ENCODE measurements at regions not wholly inside any gene's neighbourhood (a gene's known extent, or its start where the extent isn't known, plus 50 kb on each side); places are given as distances from the start of the nearest gene placed in this dataset.
"Not testable (repeated sequence)": the region's sequence is repeated elsewhere in the genome, so short reads cannot be mapped to it uniquely, and the experiment has no call there.

DNA sequence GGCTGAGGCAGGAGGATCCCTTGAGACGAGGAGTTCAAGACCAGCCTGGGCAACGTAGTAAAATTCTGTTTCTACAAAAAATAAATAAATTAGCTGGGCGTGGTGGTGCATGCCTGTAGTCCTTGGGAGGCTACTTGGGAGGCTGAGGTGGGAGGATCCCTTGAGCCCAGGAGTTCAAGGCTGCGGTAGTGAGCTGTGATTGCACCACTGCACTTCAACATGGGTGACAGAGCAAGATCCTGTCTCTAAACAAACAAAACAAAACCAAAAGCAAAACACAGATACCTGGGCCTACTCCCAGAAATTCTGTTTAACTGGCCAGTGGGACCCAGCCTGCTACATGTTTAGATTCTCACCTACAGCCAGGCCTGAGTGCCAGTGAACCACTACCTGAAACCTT lies 74.6 kb upstream of the MEDAG start:
- DNase-seq (ENCODE audit: low read depth, low spot score) = no peak
- H3K27me3 Mint-ChIP-seq (ENCODE audit: low read depth) = no peaks in the 10 kb centered on the region
- no peak overlapping the region for H3K27ac Mint-ChIP-seq (ENCODE audit: unreplicated experiment)
- no peak overlapping the region for H3K4me3 Mint-ChIP-seq
- H3K4me1 Mint-ChIP-seq = peaks cover 20% of the 10 kb centered on the region
- TF ChIP-seq, protein P1, sequence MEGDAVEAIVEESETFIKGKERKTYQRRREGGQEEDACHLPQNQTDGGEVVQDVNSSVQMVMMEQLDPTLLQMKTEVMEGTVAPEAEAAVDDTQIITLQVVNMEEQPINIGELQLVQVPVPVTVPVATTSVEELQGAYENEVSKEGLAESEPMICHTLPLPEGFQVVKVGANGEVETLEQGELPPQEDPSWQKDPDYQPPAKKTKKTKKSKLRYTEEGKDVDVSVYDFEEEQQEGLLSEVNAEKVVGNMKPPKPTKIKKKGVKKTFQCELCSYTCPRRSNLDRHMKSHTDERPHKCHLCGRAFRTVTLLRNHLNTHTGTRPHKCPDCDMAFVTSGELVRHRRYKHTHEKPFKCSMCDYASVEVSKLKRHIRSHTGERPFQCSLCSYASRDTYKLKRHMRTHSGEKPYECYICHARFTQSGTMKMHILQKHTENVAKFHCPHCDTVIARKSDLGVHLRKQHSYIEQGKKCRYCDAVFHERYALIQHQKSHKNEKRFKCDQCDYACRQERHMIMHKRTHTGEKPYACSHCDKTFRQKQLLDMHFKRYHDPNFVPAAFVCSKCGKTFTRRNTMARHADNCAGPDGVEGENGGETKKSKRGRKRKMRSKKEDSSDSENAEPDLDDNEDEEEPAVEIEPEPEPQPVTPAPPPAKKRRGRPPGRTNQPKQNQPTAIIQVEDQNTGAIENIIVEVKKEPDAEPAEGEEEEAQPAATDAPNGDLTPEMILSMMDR (conservative IDR thresholded peaks at IDR 0.05) = no peak
- H3K9me3 Mint-ChIP-seq = no peaks in the 10 kb centered on the region
- H3K36me3 Mint-ChIP-seq (ENCODE audit: low read depth) = no peaks in the 10 kb centered on the region

DNA sequence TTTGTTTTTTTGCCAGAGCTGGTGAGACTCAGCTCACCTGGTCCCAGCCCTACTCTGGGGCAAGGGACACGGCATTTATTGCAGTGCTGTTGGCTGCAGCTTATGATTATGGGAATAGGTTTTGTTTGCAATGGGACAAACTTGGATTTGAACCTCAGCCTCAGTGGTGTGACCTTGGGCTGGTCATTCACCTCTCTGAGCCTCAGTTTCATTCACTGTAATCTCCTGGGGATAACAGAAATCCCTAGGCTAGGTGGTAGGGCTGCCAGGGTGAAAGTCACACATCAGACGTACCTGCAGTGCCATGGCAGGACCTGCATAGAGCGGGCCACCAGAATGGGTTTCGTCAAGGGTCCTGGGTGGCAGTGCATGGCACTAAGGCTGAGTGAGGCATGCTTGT lies 73.7 kb upstream of the MEDAG start:
- H3K4me1 Mint-ChIP-seq = peaks cover 20% of the 10 kb centered on the region
- H3K9me3 Mint-ChIP-seq = no peaks in the 10 kb centered on the region
- no peak for DNase-seq (ENCODE audit: low read depth, low spot score)

DNA sequence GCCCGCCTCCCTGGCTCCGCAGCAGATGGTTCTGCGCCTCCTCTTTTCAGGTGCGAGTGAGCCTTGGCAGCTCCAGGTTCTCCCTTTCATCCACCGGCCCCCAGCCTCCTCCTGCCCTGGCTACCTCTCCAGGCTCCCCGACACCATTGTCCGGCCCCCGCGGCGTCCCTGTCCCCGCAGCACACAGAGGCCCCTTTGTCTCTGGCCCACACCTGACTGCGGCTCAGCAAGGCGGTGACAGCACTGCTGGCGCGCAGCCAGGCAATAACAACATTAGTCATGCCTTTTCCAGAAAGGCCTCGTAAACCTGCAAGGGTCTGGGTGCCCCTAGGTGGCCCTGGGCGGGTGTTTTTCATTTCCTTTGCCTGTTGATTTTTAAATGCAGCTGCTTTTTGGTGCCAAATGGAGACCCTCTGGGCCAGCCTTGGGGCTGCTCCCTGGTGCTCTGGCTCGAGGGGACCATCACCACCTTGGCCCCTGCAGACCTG lies 73.2 kb upstream of the MEDAG start:
- no peak for DNase-seq (ENCODE audit: low read depth, low spot score)
- TF ChIP-seq, protein P1 (conservative IDR thresholded peaks at IDR 0.05) = no peak
- Mint-ChIP-seq H3K27me3 (ENCODE audit: low read depth) (no peaks in the 10 kb centered on the region), H3K9me3 (no peaks in the 10 kb centered on the region), H3K4me1 (peaks cover 22% of the 10 kb centered on the region), H3K36me3 (ENCODE audit: low read depth) (peaks cover 3% of the 10 kb centered on the region), H3K4me3 (no peak overlapping the region), H3K27ac (ENCODE audit: unreplicated experiment) (no peak overlapping the region)

More for the DNA sequence above, 73.7 kb upstream of the MEDAG start:
- no peak overlapping the region for H3K4me3 Mint-ChIP-seq
- no peak overlapping the region for H3K27ac Mint-ChIP-seq (ENCODE audit: unreplicated experiment)
- no peaks in the 10 kb centered on the region for H3K36me3 Mint-ChIP-seq (ENCODE audit: low read depth)
- TF ChIP-seq, protein P1 (conservative IDR thresholded peaks at IDR 0.05) = no peak
- H3K27me3 Mint-ChIP-seq (ENCODE audit: low read depth) = no peaks in the 10 kb centered on the region

DNA sequence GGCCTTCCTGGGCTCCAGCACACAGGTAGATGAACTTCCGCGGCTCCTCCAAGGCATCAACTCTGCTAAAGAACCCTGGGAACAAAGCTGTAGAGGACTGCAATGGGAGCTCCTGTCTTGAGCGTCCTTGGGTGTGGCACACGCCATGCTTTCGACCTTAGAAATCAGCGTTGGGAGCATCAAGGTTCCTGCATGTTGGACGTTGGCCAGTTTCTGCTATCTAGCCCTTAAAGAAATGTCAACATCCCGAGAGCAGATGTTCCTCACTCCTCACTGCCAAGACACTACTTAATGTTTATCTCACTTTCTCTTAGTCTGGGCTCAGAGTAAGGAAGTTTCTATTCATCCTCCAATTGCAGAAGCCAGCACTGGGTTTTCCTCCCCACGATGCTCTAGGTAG lies 70.6 kb upstream of the MEDAG start:
- Mint-ChIP-seq H3K27ac (ENCODE audit: unreplicated experiment) (no peak overlapping the region), H3K4me1 (peaks cover 25% of the 10 kb centered on the region), H3K27me3 (ENCODE audit: low read depth) (no peaks in the 10 kb centered on the region), H3K36me3 (ENCODE audit: low read depth) (peaks cover 5% of the 10 kb centered on the region), H3K4me3 (no peak overlapping the region), H3K9me3 (no peaks in the 10 kb centered on the region)
- TF ChIP-seq, protein P1 (conservative IDR thresholded peaks at IDR 0.05) = no peak
- DNase-seq (ENCODE audit: low read depth, low spot score) = no peak

DNA sequence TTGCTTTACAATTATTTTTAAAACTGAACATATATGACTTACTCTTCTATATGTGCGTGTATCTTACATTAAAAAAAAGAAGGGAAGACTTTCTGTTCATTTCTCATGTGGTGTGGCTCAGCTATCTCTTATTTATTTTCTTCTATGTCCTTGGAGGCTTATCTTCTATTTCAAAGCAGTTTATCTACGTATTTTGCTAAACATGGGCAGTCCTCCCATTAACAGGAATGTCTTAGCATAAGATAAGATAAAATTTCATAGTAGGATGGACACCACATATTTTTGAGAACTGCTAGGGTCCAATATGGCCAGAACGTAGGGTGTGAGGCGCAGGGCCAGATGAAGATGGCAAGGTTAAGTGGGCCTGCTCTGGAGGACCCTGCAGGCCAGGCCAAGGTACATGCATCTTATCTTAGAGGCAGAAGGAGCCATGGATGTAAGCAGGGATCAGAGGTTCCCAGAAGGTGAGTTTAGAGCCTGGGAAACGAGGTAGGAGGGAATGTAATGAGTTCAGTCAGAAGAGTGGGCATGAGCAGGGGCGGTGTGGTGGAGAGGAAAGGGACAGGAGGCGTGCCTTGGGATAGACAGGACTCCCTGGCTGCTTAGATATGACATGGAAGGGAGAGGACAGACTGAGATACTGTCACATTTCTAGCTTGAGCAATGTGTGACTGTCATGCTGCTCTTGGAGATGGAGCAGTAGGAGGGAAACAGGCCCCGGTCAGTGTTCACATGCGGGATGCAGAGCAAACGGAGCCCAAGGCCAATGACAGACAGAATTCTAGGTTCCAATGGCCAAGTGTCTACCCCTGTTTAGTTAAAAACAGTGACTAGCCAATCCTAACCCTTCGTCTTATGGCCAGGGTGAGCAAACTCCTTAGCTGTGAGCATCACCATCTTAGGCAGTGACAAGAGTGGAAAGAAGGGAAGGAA lies 68.6 kb upstream of the MEDAG start:
- Mint-ChIP-seq H3K9me3 (no peaks in the 10 kb centered on the region), H3K4me1 (peaks cover 25% of the 10 kb centered on the region), H3K27me3 (ENCODE audit: low read depth) (no peaks in the 10 kb centered on the region), H3K36me3 (ENCODE audit: low read depth) (peaks cover 5% of the 10 kb centered on the region), H3K4me3 (no peak overlapping the region), H3K27ac (ENCODE audit: unreplicated experiment) (no peak overlapping the region)
- DNase-seq (ENCODE audit: low read depth, low spot score) = no peak
- TF ChIP-seq, protein P1 (conservative IDR thresholded peaks at IDR 0.05) = no peak

DNA sequence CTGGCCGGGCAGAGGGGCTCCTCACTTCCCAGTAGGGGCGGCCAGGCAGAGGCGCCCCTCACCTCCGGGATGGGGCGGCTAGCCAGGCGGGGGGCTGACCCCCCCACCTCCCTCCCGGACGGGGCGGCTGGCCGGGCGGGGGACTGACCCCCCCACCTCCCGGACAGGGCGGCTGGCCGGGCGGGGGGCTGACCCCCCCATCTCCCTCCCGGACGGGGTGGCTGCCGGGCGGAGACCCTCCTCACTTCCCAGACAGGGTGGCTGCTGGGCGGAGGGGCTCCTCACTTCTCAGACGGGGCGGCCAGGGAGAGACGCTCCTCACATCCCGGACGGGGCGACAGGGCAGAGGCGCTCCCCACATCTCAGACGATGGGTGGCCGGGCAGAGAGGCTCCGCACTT lies 66.4 kb upstream of the MEDAG start:
- not testable (repeated sequence) for H3K9me3 Mint-ChIP-seq

More for the DNA sequence above, 66.4 kb upstream of the MEDAG start:
- H3K27ac Mint-ChIP-seq (ENCODE audit: unreplicated experiment); DNase-seq (ENCODE audit: low read depth, low spot score); H3K36me3 Mint-ChIP-seq (ENCODE audit: low read depth); H3K4me1 Mint-ChIP-seq; H3K4me3 Mint-ChIP-seq; H3K27me3 Mint-ChIP-seq (ENCODE audit: low read depth): not testable (repeated sequence)
